GM12873 (cell line): ENCODE measurements at regions not wholly inside any gene's neighbourhood (a gene's known extent, or its start where the extent isn't known, plus 50 kb on each side); places are given as distances from the start of the nearest gene placed in this dataset.

ENCODE experiments used
- CTCF ChIP-seq: IDR thresholded peaks from 2 replicates; pipeline ENCODE4 v1.5.1; 2012; ENCODE audit warnings: low read depth, mild to moderate bottlenecking, moderate library complexity, low read length, control low read depth; ENCODE audit not compliant: insufficient read depth; ENCODE audit errors: missing control alignments

- TF ChIP-seq CTCF: no peak
Observed at GRCh38 chr2:180720829-180721228, 259.6 kb upstream of the UBE2E3 start.

- no peak for TF ChIP-seq CTCF
Observed at GRCh38 chr2:180717588-180717987, 262.8 kb upstream of the UBE2E3 start.

DNA sequence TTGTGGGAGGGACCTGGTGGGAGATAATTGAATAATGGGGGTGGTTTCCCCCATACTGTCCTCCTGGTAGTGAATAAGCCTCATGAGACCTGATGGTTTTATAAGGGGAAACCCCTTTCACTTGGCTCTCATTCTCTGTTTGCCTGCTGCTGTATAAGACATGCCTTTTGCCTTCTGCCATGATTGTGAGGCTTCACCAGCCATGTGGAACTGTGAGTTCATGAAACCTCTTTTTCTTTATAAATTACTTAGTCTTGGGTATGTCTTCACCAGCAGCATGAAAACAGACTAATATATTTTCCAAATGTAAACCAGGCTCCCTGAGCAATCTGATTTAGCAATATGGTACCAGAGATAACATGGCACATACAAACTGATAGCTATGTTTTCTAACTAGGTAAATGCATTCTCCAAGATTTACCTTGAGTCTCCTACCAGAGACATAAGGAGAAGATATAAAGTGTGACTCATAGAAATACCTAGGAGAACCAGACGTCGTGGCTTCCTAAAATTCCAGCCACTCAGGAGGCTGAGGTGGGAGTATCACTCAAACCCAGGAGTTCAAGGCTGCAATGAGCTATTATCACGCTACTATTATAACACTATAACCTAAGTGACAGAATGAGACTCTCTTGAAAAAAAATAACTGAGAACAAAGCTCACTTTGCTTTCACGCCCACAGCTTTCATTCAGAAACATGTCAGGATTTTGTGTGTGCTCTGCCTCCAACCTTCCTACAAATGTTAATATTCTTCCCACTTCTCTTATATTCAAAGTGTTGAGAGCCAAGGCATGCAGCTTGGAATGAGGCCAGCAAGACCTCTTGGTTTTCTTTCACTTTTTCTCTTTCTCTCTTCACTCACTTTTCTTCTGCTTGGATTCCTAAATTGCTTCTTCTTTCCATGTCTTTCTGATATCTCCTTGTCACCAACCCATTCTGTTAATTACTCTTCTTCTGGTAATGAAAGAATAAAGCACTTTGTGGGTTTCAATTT, 263.9 kb upstream of the UBE2E3 start:
- TF ChIP-seq CTCF: no peak

DNA sequence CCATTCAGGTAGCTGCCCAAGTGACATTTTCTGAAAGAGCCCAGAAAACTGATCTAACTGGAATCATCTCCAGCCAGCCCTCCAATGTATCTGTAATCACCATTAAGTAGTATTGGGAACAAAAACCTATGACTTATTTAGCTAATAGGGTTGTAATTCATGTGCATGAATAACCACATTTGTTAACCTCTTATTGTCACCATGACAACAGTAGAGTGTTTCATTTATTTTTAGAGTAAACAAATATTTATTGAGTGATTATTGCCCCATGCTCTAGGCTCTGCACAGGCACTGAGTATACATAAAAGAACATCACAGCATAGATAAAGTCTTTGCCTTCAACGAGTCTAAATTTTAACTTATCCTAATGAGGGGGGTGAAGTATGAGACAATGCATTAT, 265.4 kb upstream of the UBE2E3 start:
- TF ChIP-seq CTCF: no peak

DNA sequence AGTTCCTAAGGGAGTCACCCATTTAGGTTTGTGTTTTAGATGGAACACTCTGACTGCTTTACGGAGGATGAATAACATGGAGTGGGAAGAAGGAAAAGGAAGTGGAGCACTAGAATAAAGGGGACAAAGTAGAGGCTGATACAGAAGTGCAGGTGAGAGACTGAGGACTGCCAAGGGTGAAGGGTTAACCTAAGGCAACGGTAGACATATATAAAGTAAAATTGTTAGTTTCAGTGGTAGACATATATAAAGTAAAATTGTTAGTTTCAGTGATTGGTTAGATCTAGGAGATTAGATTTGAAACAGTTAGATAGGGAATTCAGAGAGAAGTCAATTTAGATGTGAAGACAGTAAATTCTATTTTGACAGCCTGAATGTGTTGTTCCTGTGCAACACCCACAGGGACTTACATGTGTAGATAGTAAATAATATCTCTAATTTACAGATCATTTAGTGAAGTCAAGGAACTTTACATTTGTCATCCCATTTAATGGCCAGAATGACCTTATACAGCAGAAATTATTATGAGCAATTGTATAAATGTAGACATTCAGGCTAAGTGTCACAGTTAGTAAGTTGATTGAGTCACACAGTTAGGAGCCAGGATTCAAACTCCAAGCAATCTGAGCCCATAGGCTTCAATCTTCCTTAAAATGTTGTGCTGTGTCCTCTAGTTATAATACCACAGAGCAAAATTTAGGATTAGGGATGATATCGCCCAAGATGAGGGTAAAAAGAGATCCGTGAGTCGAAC, 270.8 kb upstream of the UBE2E3 start:
- TF ChIP-seq CTCF: no peak

- no peak for TF ChIP-seq CTCF
Observed at GRCh38 chr2:180707884-180708205, 272.6 kb upstream of the UBE2E3 start.

GRCh38 chr2:180707175-180707883, 273.1 kb upstream of the UBE2E3 start:
- no peak for TF ChIP-seq CTCF
